H1 (cell line): ENCODE measurements at regions not wholly inside any gene's neighbourhood (a gene's known extent, or its start where the extent isn't known, plus 50 kb on each side); places are given as distances from the start of the nearest gene placed in this dataset.

Source experiments
- CHD1 ChIP-seq: IDR thresholded peaks from 2 replicates; pipeline ENCODE4 v1.6.1; 2012; ENCODE audit warnings: low read depth, low read length, improper control_type of control experiment
- EGR1 ChIP-seq: IDR thresholded peaks from 2 replicates; pipeline ENCODE4 v1.6.1; 2011; ENCODE audit warnings: low read depth, low read length, borderline replicate concordance
- EZH2 ChIP-seq: fragments of 200-600 bp; sonication (generic); IDR thresholded peaks from 2 replicates; pipeline ENCODE4 v1.7.1; 2012; ENCODE audit warnings: low read depth, mild to moderate bottlenecking, moderate library complexity, low read length, inconsistent platforms; ENCODE audit not compliant: severe bottlenecking
- JUND ChIP-seq: IDR thresholded peaks from 2 replicates; pipeline ENCODE4 v1.6.1; 2011; ENCODE audit warnings: mild to moderate bottlenecking, improper control_type of control experiment, low read length
- SP1 ChIP-seq: IDR thresholded peaks from 2 replicates; pipeline ENCODE4 v1.6.1; 2011; ENCODE audit warnings: low read depth, low read length
- SP2 ChIP-seq: IDR thresholded peaks from 2 replicates; pipeline ENCODE4 v1.6.1; 2012; ENCODE audit warnings: mild to moderate bottlenecking, low read length, inconsistent platforms
- SP4 ChIP-seq: IDR thresholded peaks from 2 replicates; pipeline ENCODE4 v1.6.1; 2012; ENCODE audit warnings: low read length, inconsistent platforms
- SUZ12 ChIP-seq: fragments of 200-600 bp; sonication (generic); IDR thresholded peaks from 2 replicates; pipeline ENCODE4 v1.6.1; 2012; ENCODE audit warnings: mild to moderate bottlenecking, inconsistent platforms, low read length, moderate library complexity, mixed read lengths
- TAF1 ChIP-seq: IDR thresholded peaks from 2 replicates; pipeline ENCODE4 v1.6.1; 2011; ENCODE audit warnings: mild to moderate bottlenecking, low read depth, low read length
- TAF7 ChIP-seq: optimal IDR thresholded peaks from 2 replicates; pipeline ENCODE3; 2011; ENCODE audit warnings: low read depth, mild to moderate bottlenecking, inconsistent platforms, low read length, moderate library complexity, borderline replicate concordance
- USF2 ChIP-seq: IDR thresholded peaks from 2 replicates; pipeline ENCODE4 v1.6.1; 2011; ENCODE audit warnings: low read length, improper control_type of control experiment
- TF ChIP-seq, protein P1 (sequence below): fragments of 300-600 bp; sonication (generic); IDR thresholded peaks from 2 replicates; pipeline ENCODE4 v1.7.1; 2012; ENCODE audit warnings: low read length, moderate library complexity, mild to moderate bottlenecking, inconsistent platforms; ENCODE audit not compliant: insufficient replicate concordance

DNA sequence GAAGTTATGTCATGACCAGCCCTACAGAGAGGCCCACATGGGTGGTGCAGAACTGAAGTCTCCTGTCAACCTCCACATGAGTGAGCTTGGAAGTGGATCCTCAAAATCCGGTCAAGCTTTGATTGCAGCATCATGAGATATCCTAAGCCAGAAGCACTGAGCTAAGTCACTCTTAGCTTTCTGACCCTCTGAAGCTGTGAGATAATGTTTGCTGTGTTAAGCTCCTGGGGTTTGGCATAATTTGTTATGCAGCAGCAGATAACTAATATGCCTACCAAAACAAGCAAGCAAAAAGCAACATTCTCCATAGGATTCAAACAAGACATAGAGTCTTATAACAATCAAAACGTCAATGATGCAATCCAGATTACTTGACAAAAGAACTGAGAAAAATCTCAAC is 87.6 kb upstream of the GRIN2B start (continued):
- TF ChIP-seq, protein P1, sequence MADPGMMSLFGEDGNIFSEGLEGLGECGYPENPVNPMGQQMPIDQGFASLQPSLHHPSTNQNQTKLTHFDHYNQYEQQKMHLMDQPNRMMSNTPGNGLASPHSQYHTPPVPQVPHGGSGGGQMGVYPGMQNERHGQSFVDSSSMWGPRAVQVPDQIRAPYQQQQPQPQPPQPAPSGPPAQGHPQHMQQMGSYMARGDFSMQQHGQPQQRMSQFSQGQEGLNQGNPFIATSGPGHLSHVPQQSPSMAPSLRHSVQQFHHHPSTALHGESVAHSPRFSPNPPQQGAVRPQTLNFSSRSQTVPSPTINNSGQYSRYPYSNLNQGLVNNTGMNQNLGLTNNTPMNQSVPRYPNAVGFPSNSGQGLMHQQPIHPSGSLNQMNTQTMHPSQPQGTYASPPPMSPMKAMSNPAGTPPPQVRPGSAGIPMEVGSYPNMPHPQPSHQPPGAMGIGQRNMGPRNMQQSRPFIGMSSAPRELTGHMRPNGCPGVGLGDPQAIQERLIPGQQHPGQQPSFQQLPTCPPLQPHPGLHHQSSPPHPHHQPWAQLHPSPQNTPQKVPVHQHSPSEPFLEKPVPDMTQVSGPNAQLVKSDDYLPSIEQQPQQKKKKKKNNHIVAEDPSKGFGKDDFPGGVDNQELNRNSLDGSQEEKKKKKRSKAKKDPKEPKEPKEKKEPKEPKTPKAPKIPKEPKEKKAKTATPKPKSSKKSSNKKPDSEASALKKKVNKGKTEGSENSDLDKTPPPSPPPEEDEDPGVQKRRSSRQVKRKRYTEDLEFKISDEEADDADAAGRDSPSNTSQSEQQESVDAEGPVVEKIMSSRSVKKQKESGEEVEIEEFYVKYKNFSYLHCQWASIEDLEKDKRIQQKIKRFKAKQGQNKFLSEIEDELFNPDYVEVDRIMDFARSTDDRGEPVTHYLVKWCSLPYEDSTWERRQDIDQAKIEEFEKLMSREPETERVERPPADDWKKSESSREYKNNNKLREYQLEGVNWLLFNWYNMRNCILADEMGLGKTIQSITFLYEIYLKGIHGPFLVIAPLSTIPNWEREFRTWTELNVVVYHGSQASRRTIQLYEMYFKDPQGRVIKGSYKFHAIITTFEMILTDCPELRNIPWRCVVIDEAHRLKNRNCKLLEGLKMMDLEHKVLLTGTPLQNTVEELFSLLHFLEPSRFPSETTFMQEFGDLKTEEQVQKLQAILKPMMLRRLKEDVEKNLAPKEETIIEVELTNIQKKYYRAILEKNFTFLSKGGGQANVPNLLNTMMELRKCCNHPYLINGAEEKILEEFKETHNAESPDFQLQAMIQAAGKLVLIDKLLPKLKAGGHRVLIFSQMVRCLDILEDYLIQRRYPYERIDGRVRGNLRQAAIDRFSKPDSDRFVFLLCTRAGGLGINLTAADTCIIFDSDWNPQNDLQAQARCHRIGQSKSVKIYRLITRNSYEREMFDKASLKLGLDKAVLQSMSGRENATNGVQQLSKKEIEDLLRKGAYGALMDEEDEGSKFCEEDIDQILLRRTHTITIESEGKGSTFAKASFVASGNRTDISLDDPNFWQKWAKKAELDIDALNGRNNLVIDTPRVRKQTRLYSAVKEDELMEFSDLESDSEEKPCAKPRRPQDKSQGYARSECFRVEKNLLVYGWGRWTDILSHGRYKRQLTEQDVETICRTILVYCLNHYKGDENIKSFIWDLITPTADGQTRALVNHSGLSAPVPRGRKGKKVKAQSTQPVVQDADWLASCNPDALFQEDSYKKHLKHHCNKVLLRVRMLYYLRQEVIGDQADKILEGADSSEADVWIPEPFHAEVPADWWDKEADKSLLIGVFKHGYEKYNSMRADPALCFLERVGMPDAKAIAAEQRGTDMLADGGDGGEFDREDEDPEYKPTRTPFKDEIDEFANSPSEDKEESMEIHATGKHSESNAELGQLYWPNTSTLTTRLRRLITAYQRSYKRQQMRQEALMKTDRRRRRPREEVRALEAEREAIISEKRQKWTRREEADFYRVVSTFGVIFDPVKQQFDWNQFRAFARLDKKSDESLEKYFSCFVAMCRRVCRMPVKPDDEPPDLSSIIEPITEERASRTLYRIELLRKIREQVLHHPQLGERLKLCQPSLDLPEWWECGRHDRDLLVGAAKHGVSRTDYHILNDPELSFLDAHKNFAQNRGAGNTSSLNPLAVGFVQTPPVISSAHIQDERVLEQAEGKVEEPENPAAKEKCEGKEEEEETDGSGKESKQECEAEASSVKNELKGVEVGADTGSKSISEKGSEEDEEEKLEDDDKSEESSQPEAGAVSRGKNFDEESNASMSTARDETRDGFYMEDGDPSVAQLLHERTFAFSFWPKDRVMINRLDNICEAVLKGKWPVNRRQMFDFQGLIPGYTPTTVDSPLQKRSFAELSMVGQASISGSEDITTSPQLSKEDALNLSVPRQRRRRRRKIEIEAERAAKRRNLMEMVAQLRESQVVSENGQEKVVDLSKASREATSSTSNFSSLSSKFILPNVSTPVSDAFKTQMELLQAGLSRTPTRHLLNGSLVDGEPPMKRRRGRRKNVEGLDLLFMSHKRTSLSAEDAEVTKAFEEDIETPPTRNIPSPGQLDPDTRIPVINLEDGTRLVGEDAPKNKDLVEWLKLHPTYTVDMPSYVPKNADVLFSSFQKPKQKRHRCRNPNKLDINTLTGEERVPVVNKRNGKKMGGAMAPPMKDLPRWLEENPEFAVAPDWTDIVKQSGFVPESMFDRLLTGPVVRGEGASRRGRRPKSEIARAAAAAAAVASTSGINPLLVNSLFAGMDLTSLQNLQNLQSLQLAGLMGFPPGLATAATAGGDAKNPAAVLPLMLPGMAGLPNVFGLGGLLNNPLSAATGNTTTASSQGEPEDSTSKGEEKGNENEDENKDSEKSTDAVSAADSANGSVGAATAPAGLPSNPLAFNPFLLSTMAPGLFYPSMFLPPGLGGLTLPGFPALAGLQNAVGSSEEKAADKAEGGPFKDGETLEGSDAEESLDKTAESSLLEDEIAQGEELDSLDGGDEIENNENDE = no peak
- TF ChIP-seq SP4 (no peak), EZH2 (no peak), USF2 (no peak), SP2 (no peak), TAF1 (no peak), SP1 (no peak), TAF7 (no peak), CHD1 (no peak), SUZ12 (no peak), EGR1 (no peak), JUND (no peak)
